SK-N-SH (cell line): ENCODE measurements at regions not wholly inside any gene's neighbourhood (a gene's known extent, or its start where the extent isn't known, plus 50 kb on each side); places are given as distances from the start of the nearest gene placed in this dataset.

Source experiments
- CTCF ChIA-PET: fragments of 300-600, 350-600 bp; formaldehyde crosslinking; extraction: SDS; loops from one replicate; lab custom pipeline; 2021; lab: Yijun Ruan, JAX
- POLR2A ChIA-PET: fragments of 350-600 bp; sonication (Branson Sonifier 250); formaldehyde crosslinking; extraction: SDS; loops from one replicate; lab custom pipeline; 2020; ENCODE audit warnings: antibody characterized with exemption, inconsistent platforms; lab: Yijun Ruan, JAX
- DNase-seq: peaks from one replicate; pipeline ENCODE4 v3.0.0; 2012
- H2AFZ ChIP-seq: fragments of 200-600 bp; sonication (generic); 2 replicates; pipeline ENCODE4 v1.8.1; 2016; ENCODE audit warnings: antibody characterized with exemption, mild to moderate bottlenecking, low read depth
- H3F3A ChIP-seq: fragments of 200-600 bp; sonication (generic); replicated peaks from 2 replicates; pipeline ENCODE3; 2016; ENCODE audit warnings: antibody characterized with exemption, mild to moderate bottlenecking; ENCODE audit not compliant: insufficient read depth
- H3K27ac ChIP-seq, 2 experiments: fragments of 200-500 bp in 1 of 2; fragments of 200-600 bp in 1 of 2; sonication (Bioruptor generic) in 1 of 2; sonication (generic), shearing (Covaris generic) in 1 of 2; 2 replicates each; pipeline versions ENCODE4 v1.5.1 to v1.6.1; 2014 to 2016; ENCODE audit warnings: low read depth in 2 of 2, inconsistent platforms in 1 of 2, low read length in 1 of 2, mild to moderate bottlenecking in 1 of 2, mixed read lengths in 1 of 2
- H3K27me3 ChIP-seq: fragments of 200-600 bp; sonication (generic), shearing (Covaris generic); 2 replicates; pipeline ENCODE4 v1.6.1; 2016; ENCODE audit warnings: mixed run types; ENCODE audit not compliant: insufficient read depth
- H3K36me3 ChIP-seq, 2 experiments: fragments of 200-500 bp in 1 of 2; fragments of 200-600 bp in 1 of 2; sonication (Bioruptor generic) in 1 of 2; sonication (generic) in 1 of 2; replicated peaks in 1 of 2; 2 replicates each; pipeline versions ENCODE3 to v1.5.1; 2014 to 2016; ENCODE audit warnings: low read length in 1 of 2, mild to moderate bottlenecking in 1 of 2; ENCODE audit not compliant: insufficient read depth in 2 of 2, control insufficient read depth in 1 of 2
- H3K4me1 ChIP-seq, 2 experiments: fragments of 200-500 bp in 1 of 2; fragments of 200-600 bp in 1 of 2; sonication (Bioruptor generic) in 1 of 2; sonication (generic), shearing (Covaris generic) in 1 of 2; 2 replicates each; pipeline versions ENCODE4 v1.5.1 to v1.6.1; 2014 to 2016; ENCODE audit warnings: low read depth in 1 of 2, low read length in 1 of 2, mixed run types in 1 of 2; ENCODE audit not compliant: insufficient read depth in 2 of 2, control insufficient read depth in 1 of 2
- H3K4me2 ChIP-seq: fragments of 200-600 bp; sonication (generic), shearing (Covaris generic); 2 replicates; pipeline ENCODE4 v1.6.1; 2017; ENCODE audit warnings: mixed run types
- H3K4me3 ChIP-seq, 2 experiments: fragments of 200-500 bp in 1 of 2; fragments of 200-600 bp in 1 of 2; sonication (Bioruptor generic) in 1 of 2; sonication (generic), shearing (Covaris generic) in 1 of 2; 2 replicates each; pipeline versions ENCODE4 v1.5.1 to v1.8.1; 2014 to 2016; ENCODE audit warnings: low read depth in 2 of 2, inconsistent platforms in 1 of 2, low read length in 1 of 2, mild to moderate bottlenecking in 1 of 2, mixed read lengths in 1 of 2, moderate library complexity in 1 of 2
- H3K79me2 ChIP-seq: fragments of 200-600 bp; sonication (generic); 2 replicates; pipeline ENCODE4 v1.8.1; 2017; ENCODE audit warnings: mild to moderate bottlenecking; ENCODE audit not compliant: insufficient read depth
- H3K9ac ChIP-seq: fragments of 200-600 bp; sonication (generic); 2 replicates; pipeline ENCODE4 v1.6.1; 2017; ENCODE audit warnings: mixed run types
- H3K9me2 ChIP-seq: fragments of 200-600 bp; sonication (generic); 2 replicates; pipeline ENCODE4 v1.6.1; 2017; ENCODE audit warnings: mixed run types
- H3K9me3 ChIP-seq: fragments of 200-600 bp; sonication (generic); 2 replicates; pipeline ENCODE4 v1.6.1; 2017; ENCODE audit warnings: mixed run types, mild to moderate bottlenecking, moderate library complexity
- H4K20me1 ChIP-seq: fragments of 200-600 bp; sonication (generic); 2 replicates; pipeline ENCODE4 v1.6.1; 2017; ENCODE audit warnings: mild to moderate bottlenecking, mixed run types; ENCODE audit not compliant: insufficient read depth
- CTCF ChIP-seq: fragments of 200-600 bp; sonication (generic); IDR thresholded peaks from 2 replicates; pipeline ENCODE4 v1.6.1; 2017; ENCODE audit warnings: antibody characterized with exemption, mild to moderate bottlenecking, moderate library complexity
- EP300 ChIP-seq, 2 experiments: IDR thresholded peaks; 2 replicates each; pipeline versions ENCODE4 v1.4.0 to v1.6.1; 2012; ENCODE audit warnings: borderline replicate concordance in 1 of 2, low read depth in 1 of 2, low read length in 1 of 2
- GABPA ChIP-seq: IDR thresholded peaks from 2 replicates; pipeline ENCODE4 v1.4.0; 2012; ENCODE audit warnings: low read depth, mild to moderate bottlenecking
- GATA2 ChIP-seq: sonication (generic); formaldehyde crosslinking; IDR thresholded peaks from 2 replicates; pipeline ENCODE4 v1.5.0; 2020; ENCODE audit warnings: mild to moderate bottlenecking, missing genetic modification reagents
- IRF3 ChIP-seq: fragments of 150-350 bp; IDR thresholded peaks from 2 replicates; pipeline ENCODE4 v1.6.1; 2016; ENCODE audit warnings: mild to moderate bottlenecking, low read depth, low read length
- JUND ChIP-seq: IDR thresholded peaks from 2 replicates; pipeline ENCODE4 v1.4.0; 2012
- MXI1 ChIP-seq: IDR thresholded peaks from 2 replicates; pipeline ENCODE4 v1.6.1; 2012; ENCODE audit warnings: mild to moderate bottlenecking, low read depth, low read length, improper control_type of control experiment
- POLR2AphosphoS5 ChIP-seq: IDR thresholded peaks from 2 replicates; pipeline ENCODE4 v1.6.1; 2012; ENCODE audit warnings: low read depth, low read length
- TCF12 ChIP-seq: IDR thresholded peaks from 2 replicates; pipeline ENCODE4 v1.4.0; 2012
- TEAD4 ChIP-seq: IDR thresholded peaks from 2 replicates; pipeline ENCODE4 v1.4.0; 2012; ENCODE audit warnings: mild to moderate bottlenecking, borderline replicate concordance; ENCODE audit not compliant: insufficient read depth
- ZBTB33 ChIP-seq: IDR thresholded peaks from 2 replicates; pipeline ENCODE4 v1.4.0; 2012; ENCODE audit warnings: low read depth, borderline replicate concordance
- WGBS: methylation state at CpG from one replicate; pipeline ENCODE4 v1.1.6; 2017; ENCODE audit warnings: low lambda C conversion rate; 5-methylcytosine and 5-hydroxymethylcytosine counted together

GRCh38 chr2:47620770-47621437 lies 50.1 kb upstream of the KCNK12 start:
- Histone ChIP-seq H3K36me3 (no peaks in the 10 kb centered on the region), H3F3A (no peaks in the 10 kb centered on the region), H3K4me3 (no peak overlapping the region), H3K9me3 (no peaks in the 10 kb centered on the region), H3K27ac (no peak overlapping the region), H3K4me2 (no peak overlapping the region), H3K4me1 (no peaks in the 10 kb centered on the region), H4K20me1 (no peaks in the 10 kb centered on the region), H3K9ac (no peak overlapping the region)
- POLR2A ChIA-PET, result no interaction called here
- WGBS, result 44% methylated on average over 6 of the region's 6 CpGs
- no peak for TF ChIP-seq EP300 (IDR thresholded peaks at IDR 0.05; ENCODE audit: borderline replicate concordance in 1 of 2, low read depth in 1 of 2, low read length in 1 of 2)
- TF ChIP-seq GABPA, result no peak
- no peak for TF ChIP-seq JUND
- no peak for TF ChIP-seq IRF3
- TF ChIP-seq MXI1, result no peak
- TF ChIP-seq TEAD4, result no peak
- no peak for TF ChIP-seq GATA2 (CRISPR knock-in tag)
- TF ChIP-seq POLR2AphosphoS5, result no peak
- no peak for TF ChIP-seq CTCF
- TF ChIP-seq ZBTB33, result no peak
- TF ChIP-seq TCF12, result no peak
- TF ChIP-seq, all 33 proteins: peak for 0
- Histone ChIP-seq H3K9me2 (no peaks in the 10 kb centered on the region), H3K27me3 (peaks cover 6% of the 10 kb centered on the region; the same call in 1 of the 2 replicates), H2AFZ (no peak overlapping the region), H3K79me2 (no peaks in the 10 kb centered on the region)
- CTCF ChIA-PET, result interaction anchor here (0.6 to 1.5 kb wide), 6 partner anchors 9 to 420 kb away, joined by 3 to 4 read pairs (median 3); no protein-coding TSS in a partner anchor
- DNase-seq, result no peak
